ENCODE measurements at regions not wholly inside any gene's neighbourhood (a gene's known extent, or its start where the extent isn't known, plus 50 kb on each side); places are given as distances from the start of the nearest gene placed in this dataset.

GRCh38 chr6:78324213-78324612, 543.1 kb upstream of the IRAK1BP1 start:
- Histone ChIP-seq H3K4me1 (ENCODE audit: control insufficient read depth, insufficient read depth, low read length) (no peaks in the 10 kb centered on the region), H3K36me3 (ENCODE audit: control insufficient read depth in 2 of 2, insufficient read depth in 1 of 2, low read length in 2 of 2) (no peaks in the 10 kb centered on the region), H3K4me3 (ENCODE audit: low read depth, low read length) (no peak overlapping the region), H3K9me3 (ENCODE audit: control insufficient read depth, insufficient read depth, low read depth, low read length) (no peaks in the 10 kb centered on the region), H3K27ac (ENCODE audit: extremely low read depth, low read depth, low read length) (no peak overlapping the region)
- TF ChIP-seq ZNF274 (IDR thresholded peaks at IDR 0.05; ENCODE audit: low read length) (no peak), ZNF274 (tag by site-specific recombination; IDR thresholded peaks at IDR 0.05; ENCODE audit: borderline replicate concordance) (no peak), ZNF529 (tag by site-specific recombination; IDR thresholded peaks at IDR 0.05; ENCODE audit: insufficient replicate concordance) (no peak), ZNF174 (tag by site-specific recombination; IDR thresholded peaks at IDR 0.05) (no peak), KLF7 (tag by site-specific recombination; IDR thresholded peaks at IDR 0.05; ENCODE audit: borderline replicate concordance) (no peak), ZNF2 (tag by site-specific recombination; IDR thresholded peaks at IDR 0.05) (no peak), ZSCAN4 (tag by site-specific recombination; IDR thresholded peaks at IDR 0.05) (no peak), ZNF433 (tag by site-specific recombination; IDR thresholded peaks at IDR 0.05; ENCODE audit: low read depth) (no peak), ZBTB7A (tag by site-specific recombination; IDR thresholded peaks at IDR 0.05; ENCODE audit: low read depth) (no peak), ZBTB8A (tag by site-specific recombination; IDR thresholded peaks at IDR 0.05) (no peak), ZNF837 (tag by site-specific recombination; IDR thresholded peaks at IDR 0.05) (no peak)
- TF ChIP-seq, protein P1, sequence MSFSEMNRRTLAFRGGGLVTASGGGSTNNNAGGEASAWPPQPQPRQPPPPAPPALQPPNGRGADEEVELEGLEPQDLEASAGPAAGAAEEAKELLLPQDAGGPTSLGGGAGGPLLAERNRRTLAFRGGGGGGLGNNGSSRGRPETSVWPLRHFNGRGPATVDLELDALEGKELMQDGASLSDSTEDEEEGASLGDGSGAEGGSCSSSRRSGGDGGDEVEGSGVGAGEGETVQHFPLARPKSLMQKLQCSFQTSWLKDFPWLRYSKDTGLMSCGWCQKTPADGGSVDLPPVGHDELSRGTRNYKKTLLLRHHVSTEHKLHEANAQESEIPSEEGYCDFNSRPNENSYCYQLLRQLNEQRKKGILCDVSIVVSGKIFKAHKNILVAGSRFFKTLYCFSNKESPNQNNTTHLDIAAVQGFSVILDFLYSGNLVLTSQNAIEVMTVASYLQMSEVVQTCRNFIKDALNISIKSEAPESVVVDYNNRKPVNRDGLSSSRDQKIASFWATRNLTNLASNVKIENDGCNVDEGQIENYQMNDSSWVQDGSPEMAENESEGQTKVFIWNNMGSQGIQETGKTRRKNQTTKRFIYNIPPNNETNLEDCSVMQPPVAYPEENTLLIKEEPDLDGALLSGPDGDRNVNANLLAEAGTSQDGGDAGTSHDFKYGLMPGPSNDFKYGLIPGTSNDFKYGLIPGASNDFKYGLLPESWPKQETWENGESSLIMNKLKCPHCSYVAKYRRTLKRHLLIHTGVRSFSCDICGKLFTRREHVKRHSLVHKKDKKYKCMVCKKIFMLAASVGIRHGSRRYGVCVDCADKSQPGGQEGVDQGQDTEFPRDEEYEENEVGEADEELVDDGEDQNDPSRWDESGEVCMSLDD (tag by site-specific recombination; IDR thresholded peaks at IDR 0.05): no peak
- TF ChIP-seq, protein P2, sequence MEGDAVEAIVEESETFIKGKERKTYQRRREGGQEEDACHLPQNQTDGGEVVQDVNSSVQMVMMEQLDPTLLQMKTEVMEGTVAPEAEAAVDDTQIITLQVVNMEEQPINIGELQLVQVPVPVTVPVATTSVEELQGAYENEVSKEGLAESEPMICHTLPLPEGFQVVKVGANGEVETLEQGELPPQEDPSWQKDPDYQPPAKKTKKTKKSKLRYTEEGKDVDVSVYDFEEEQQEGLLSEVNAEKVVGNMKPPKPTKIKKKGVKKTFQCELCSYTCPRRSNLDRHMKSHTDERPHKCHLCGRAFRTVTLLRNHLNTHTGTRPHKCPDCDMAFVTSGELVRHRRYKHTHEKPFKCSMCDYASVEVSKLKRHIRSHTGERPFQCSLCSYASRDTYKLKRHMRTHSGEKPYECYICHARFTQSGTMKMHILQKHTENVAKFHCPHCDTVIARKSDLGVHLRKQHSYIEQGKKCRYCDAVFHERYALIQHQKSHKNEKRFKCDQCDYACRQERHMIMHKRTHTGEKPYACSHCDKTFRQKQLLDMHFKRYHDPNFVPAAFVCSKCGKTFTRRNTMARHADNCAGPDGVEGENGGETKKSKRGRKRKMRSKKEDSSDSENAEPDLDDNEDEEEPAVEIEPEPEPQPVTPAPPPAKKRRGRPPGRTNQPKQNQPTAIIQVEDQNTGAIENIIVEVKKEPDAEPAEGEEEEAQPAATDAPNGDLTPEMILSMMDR (tag by site-specific recombination; IDR thresholded peaks at IDR 0.05): no peak
- ChIA-PET POLR2A (no interaction called here), CTCF (no interaction called here)

DNA sequence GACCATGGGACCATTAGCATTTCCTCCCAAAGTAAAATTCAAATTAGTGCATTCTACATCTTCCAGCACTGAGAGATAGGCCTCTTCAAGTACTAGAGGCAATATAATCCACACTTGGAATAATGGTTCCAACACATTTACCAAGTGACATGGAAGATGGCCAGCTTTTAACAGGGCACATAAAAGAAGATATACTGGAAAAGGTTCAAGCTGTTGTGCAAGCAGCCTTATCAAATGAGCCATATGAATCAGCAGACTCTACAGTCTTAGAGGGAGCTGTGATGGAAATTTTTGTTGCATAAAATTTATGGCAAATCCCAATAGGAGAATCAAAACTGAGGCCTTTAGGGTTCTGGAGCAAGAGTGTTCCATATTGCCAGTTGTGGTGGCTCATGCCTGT, 526.6 kb upstream of the IRAK1BP1 start:
- Histone ChIP-seq H3K27ac (ENCODE audit: extremely low read depth, low read depth, low read length) (no peak overlapping the region), H3K4me3 (ENCODE audit: low read depth, low read length) (no peak overlapping the region), H3K36me3 (ENCODE audit: control insufficient read depth in 2 of 2, insufficient read depth in 1 of 2, low read length in 2 of 2) (no peaks in the 10 kb centered on the region; a peak in 1 of 3 replicates), H3K9me3 (ENCODE audit: control insufficient read depth, insufficient read depth, low read depth, low read length) (no peaks in the 10 kb centered on the region), H3K4me1 (ENCODE audit: control insufficient read depth, insufficient read depth, low read length) (no peaks in the 10 kb centered on the region)
- ChIA-PET POLR2A (no interaction called here), CTCF (no interaction called here)
- TF ChIP-seq, protein P3, sequence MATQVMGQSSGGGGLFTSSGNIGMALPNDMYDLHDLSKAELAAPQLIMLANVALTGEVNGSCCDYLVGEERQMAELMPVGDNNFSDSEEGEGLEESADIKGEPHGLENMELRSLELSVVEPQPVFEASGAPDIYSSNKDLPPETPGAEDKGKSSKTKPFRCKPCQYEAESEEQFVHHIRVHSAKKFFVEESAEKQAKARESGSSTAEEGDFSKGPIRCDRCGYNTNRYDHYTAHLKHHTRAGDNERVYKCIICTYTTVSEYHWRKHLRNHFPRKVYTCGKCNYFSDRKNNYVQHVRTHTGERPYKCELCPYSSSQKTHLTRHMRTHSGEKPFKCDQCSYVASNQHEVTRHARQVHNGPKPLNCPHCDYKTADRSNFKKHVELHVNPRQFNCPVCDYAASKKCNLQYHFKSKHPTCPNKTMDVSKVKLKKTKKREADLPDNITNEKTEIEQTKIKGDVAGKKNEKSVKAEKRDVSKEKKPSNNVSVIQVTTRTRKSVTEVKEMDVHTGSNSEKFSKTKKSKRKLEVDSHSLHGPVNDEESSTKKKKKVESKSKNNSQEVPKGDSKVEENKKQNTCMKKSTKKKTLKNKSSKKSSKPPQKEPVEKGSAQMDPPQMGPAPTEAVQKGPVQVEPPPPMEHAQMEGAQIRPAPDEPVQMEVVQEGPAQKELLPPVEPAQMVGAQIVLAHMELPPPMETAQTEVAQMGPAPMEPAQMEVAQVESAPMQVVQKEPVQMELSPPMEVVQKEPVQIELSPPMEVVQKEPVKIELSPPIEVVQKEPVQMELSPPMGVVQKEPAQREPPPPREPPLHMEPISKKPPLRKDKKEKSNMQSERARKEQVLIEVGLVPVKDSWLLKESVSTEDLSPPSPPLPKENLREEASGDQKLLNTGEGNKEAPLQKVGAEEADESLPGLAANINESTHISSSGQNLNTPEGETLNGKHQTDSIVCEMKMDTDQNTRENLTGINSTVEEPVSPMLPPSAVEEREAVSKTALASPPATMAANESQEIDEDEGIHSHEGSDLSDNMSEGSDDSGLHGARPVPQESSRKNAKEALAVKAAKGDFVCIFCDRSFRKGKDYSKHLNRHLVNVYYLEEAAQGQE (tag by site-specific recombination; IDR thresholded peaks at IDR 0.05): no peak
- TF ChIP-seq, protein P4, sequence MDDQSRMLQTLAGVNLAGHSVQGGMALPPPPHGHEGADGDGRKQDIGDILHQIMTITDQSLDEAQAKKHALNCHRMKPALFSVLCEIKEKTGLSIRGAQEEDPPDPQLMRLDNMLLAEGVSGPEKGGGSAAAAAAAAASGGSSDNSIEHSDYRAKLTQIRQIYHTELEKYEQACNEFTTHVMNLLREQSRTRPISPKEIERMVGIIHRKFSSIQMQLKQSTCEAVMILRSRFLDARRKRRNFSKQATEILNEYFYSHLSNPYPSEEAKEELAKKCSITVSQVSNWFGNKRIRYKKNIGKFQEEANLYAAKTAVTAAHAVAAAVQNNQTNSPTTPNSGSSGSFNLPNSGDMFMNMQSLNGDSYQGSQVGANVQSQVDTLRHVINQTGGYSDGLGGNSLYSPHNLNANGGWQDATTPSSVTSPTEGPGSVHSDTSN (CRISPR knock-in tag; IDR thresholded peaks at IDR 0.05): no peak
- TF ChIP-seq, protein P5, sequence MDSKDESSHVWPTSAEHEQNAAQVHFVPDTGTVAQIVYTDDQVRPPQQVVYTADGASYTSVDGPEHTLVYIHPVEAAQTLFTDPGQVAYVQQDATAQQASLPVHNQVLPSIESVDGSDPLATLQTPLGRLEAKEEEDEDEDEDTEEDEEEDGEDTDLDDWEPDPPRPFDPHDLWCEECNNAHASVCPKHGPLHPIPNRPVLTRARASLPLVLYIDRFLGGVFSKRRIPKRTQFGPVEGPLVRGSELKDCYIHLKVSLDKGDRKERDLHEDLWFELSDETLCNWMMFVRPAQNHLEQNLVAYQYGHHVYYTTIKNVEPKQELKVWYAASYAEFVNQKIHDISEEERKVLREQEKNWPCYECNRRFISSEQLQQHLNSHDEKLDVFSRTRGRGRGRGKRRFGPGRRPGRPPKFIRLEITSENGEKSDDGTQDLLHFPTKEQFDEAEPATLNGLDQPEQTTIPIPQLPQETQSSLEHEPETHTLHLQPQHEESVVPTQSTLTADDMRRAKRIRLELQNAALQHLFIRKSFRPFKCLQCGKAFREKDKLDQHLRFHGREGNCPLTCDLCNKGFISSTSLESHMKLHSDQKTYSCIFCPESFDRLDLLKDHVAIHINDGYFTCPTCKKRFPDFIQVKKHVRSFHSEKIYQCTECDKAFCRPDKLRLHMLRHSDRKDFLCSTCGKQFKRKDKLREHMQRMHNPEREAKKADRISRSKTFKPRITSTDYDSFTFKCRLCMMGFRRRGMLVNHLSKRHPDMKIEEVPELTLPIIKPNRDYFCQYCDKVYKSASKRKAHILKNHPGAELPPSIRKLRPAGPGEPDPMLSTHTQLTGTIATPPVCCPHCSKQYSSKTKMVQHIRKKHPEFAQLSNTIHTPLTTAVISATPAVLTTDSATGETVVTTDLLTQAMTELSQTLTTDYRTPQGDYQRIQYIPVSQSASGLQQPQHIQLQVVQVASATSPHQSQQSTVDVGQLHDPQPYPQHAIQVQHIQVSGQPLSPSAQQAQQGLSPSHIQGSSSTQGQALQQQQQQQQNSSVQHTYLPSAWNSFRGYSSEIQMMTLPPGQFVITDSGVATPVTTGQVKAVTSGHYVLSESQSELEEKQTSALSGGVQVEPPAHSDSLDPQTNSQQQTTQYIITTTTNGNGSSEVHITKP (tag by site-specific recombination; IDR thresholded peaks at IDR 0.05): no peak
- no peak for TF ChIP-seq KLF10 (tag by site-specific recombination; IDR thresholded peaks at IDR 0.05)
- no peak for TF ChIP-seq ZFP69B (tag by site-specific recombination; IDR thresholded peaks at IDR 0.05)
- no peak for TF ChIP-seq ZNF707 (tag by site-specific recombination; IDR thresholded peaks at IDR 0.05)
- no peak for TF ChIP-seq ZNF175 (tag by site-specific recombination; IDR thresholded peaks at IDR 0.05)
- TF ChIP-seq ZNF701 (tag by site-specific recombination; IDR thresholded peaks at IDR 0.05): no peak
- no peak for TF ChIP-seq ZNF600 (tag by site-specific recombination; IDR thresholded peaks at IDR 0.05)

All from HEK293 (cell line).